Panc1 (cell line): ENCODE measurements at regions not wholly inside any gene's neighbourhood (a gene's known extent, or its start where the extent isn't known, plus 50 kb on each side); places are given as distances from the start of the nearest gene placed in this dataset.

ENCODE experiments used
- ATAC-seq: fragments of 200-7000 bp; cut with Tn5 transposase; 2 replicates; pipeline ENCODE4 v1.9.1; 2020; ENCODE audit warnings: mild to moderate bottlenecking, moderate library complexity
- BruUV-seq: library from RNA; stranded (reverse); fragments of 400-500 nt; replicated peaks from 2 replicates; lab custom pipeline; 2021; lab: Mats Ljungman, UMichigan
- CTCF ChIA-PET: fragments of 300-600 bp; sonication (Branson Sonifier 250); formaldehyde crosslinking; loops from one replicate; lab custom pipeline; 2022; ENCODE audit warnings: antibody characterized with exemption; lab: Charles Lee
- POLR2A ChIA-PET: fragments of 300-600 bp; sonication (Branson Sonifier 250); formaldehyde crosslinking; loops from one replicate; lab custom pipeline; 2022; ENCODE audit warnings: antibody characterized with exemption; lab: Charles Lee
- DNase-seq: peaks from one replicate; pipeline ENCODE4 v3.0.0-alpha.2; 2010; ENCODE audit warnings: low read depth, low spot score
- H3K27ac ChIP-seq: 2 replicates; pipeline ENCODE4 v1.5.1; 2011; ENCODE audit warnings: mild to moderate bottlenecking, low read length, inconsistent platforms
- H3K27me3 ChIP-seq: fragments of 200-500 bp; sonication (Bioruptor generic); 2 replicates; pipeline ENCODE4 v1.6.0; 2014; ENCODE audit warnings: low read length, inconsistent platforms; ENCODE audit not compliant: control insufficient read depth, insufficient read depth
- H3K36me3 ChIP-seq: fragments of 200-500 bp; sonication (Bioruptor generic); 2 replicates; pipeline ENCODE4 v1.5.1; 2014; ENCODE audit warnings: inconsistent platforms, mild to moderate bottlenecking, low read length, moderate library complexity; ENCODE audit not compliant: control insufficient read depth, insufficient read depth
- H3K4me1 ChIP-seq: 2 replicates; pipeline ENCODE4 v1.5.1; 2011; ENCODE audit warnings: inconsistent platforms, mild to moderate bottlenecking, low read length, moderate library complexity; ENCODE audit not compliant: control insufficient read depth, insufficient read depth
- H3K4me3 ChIP-seq, 2 experiments: 2 replicates each; pipeline ENCODE4 v1.5.1; 2011 to 2012; ENCODE audit warnings: low read depth in 2 of 2, low read length in 2 of 2, mild to moderate bottlenecking in 2 of 2, inconsistent platforms in 1 of 2, moderate library complexity in 1 of 2
- H3K9me3 ChIP-seq: fragments of 200-500 bp; sonication (Bioruptor generic); 2 replicates; pipeline ENCODE4 v1.5.1; 2014; ENCODE audit warnings: low read depth, mild to moderate bottlenecking, inconsistent platforms, low read length, moderate library complexity; ENCODE audit not compliant: control insufficient read depth, insufficient read depth
- POLR2AphosphoS5 ChIP-seq: IDR thresholded peaks from 2 replicates; pipeline ENCODE4 v1.6.1; 2012; ENCODE audit warnings: mild to moderate bottlenecking, low read depth, low read length, moderate library complexity
- SIN3A ChIP-seq: IDR thresholded peaks from 2 replicates; pipeline ENCODE4 v1.6.1; 2012; ENCODE audit warnings: low read depth, mild to moderate bottlenecking, low read length, moderate library complexity, borderline replicate concordance; ENCODE audit not compliant: insufficient read depth
- TCF7L2 ChIP-seq: IDR thresholded peaks from 2 replicates; pipeline ENCODE4 v1.6.1; 2011; ENCODE audit warnings: mild to moderate bottlenecking, low read depth, low read length, inconsistent platforms
- in situ Hi-C: cut with HindIII; loops from 2 replicates; pipeline ENCODE4 v1.10.0; 2016; ENCODE audit warnings: low sequenced_read_pairs, low pct_unique_long_range_greater_than_20kb
- intact Hi-C: fragments of 100-400 bp; cut with micrococcal nuclease; formaldehyde crosslinking; loops from one replicate; pipeline ENCODE4 v1.10.0; 2022; ENCODE audit not compliant: unreplicated experiment
- TF ChIP-seq, protein P1 (sequence below), 2 experiments: IDR thresholded peaks; 2 replicates each; pipeline ENCODE4 v1.6.1; 2011 to 2012; ENCODE audit warnings: low read depth in 2 of 2, control low read depth in 1 of 2, low read length in 1 of 2, mild to moderate bottlenecking in 1 of 2, moderate library complexity in 1 of 2; ENCODE audit not compliant: insufficient read depth in 1 of 2
- TF ChIP-seq, protein P2 (sequence below): fragments of 450-650 bp; IDR thresholded peaks from 2 replicates; pipeline ENCODE4 v1.5.1; 2017; ENCODE audit warnings: mild to moderate bottlenecking

DNA sequence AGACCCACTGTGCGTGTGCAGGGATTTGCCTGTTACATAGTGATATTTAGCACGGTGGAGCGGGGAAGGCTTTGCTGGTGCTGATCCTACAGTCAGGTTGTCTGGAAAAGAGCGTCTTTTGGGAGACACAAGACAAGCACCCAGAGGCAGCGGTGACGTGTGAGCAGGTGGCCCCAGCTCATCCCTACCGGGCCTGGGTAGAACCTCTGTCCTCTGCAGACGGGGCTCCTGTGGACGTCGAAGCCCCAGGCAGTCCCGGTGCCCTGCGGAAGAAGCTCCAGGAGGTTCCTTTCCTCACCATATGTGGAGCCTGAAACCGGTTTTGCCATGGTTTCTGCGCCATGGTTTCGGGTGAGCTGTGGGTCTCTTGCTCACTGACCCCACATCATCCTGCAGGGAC lies 68.9 kb upstream of the AFDN start:
- ChIA-PET CTCF (no interaction called here), POLR2A (no interaction called here)
- no peak for ATAC-seq

DNA sequence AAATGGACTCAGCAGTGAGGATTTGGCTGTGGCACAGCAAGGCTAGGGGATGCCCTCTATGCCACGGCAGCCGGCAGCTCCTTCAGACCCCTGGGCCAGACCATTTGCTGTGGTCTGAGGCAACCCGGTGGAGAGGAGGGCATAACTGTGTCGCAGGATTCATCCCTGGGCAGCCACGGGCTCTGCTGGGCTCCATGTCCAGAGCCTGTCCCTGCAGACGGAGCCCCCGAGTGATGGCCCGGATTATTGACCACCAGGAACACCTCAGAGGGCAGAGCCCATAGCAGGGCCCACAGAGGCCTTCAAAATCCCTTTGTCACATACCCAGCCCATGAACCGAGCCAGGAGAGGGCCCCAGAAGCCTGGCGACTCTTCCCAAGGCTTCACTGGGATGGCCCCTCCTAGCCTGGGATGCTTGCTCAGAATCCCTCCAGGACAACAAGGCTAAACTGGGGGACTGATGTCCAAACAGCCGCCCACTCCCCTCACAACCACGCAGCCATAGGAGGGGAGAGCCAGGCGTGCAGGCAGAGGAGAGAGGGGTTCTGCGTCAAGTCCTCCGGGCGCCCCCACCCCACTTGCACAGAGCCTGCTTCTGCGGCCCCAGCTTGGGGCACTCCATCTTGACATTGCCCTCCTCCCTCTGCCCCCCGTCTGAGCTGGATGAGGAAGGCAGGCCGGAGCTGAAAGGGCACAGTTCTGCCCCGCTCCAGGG lies 68.2 kb upstream of the AFDN start:
- 0 out of 2 replicates have a peak, but pooled peaks cover 5% of the 10 kb centered on the region for H3K4me1 ChIP-seq
- DNase-seq = no peak
- no peak for ATAC-seq
- no TSS peak for BruUV-seq
- ChIA-PET CTCF (no interaction called here), POLR2A (no interaction called here)
- no peaks in the 10 kb centered on the region for H3K27me3 ChIP-seq
- H3K36me3 ChIP-seq = no peaks in the 10 kb centered on the region
- no peak for TF ChIP-seq TCF7L2
- TF ChIP-seq, protein P1, sequence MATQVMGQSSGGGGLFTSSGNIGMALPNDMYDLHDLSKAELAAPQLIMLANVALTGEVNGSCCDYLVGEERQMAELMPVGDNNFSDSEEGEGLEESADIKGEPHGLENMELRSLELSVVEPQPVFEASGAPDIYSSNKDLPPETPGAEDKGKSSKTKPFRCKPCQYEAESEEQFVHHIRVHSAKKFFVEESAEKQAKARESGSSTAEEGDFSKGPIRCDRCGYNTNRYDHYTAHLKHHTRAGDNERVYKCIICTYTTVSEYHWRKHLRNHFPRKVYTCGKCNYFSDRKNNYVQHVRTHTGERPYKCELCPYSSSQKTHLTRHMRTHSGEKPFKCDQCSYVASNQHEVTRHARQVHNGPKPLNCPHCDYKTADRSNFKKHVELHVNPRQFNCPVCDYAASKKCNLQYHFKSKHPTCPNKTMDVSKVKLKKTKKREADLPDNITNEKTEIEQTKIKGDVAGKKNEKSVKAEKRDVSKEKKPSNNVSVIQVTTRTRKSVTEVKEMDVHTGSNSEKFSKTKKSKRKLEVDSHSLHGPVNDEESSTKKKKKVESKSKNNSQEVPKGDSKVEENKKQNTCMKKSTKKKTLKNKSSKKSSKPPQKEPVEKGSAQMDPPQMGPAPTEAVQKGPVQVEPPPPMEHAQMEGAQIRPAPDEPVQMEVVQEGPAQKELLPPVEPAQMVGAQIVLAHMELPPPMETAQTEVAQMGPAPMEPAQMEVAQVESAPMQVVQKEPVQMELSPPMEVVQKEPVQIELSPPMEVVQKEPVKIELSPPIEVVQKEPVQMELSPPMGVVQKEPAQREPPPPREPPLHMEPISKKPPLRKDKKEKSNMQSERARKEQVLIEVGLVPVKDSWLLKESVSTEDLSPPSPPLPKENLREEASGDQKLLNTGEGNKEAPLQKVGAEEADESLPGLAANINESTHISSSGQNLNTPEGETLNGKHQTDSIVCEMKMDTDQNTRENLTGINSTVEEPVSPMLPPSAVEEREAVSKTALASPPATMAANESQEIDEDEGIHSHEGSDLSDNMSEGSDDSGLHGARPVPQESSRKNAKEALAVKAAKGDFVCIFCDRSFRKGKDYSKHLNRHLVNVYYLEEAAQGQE (IDR thresholded peaks at IDR 0.05; ENCODE audit: insufficient read depth in 1 of 2, low read depth in 2 of 2, low read length in 1 of 2) = no peak
- TF ChIP-seq, protein P2, sequence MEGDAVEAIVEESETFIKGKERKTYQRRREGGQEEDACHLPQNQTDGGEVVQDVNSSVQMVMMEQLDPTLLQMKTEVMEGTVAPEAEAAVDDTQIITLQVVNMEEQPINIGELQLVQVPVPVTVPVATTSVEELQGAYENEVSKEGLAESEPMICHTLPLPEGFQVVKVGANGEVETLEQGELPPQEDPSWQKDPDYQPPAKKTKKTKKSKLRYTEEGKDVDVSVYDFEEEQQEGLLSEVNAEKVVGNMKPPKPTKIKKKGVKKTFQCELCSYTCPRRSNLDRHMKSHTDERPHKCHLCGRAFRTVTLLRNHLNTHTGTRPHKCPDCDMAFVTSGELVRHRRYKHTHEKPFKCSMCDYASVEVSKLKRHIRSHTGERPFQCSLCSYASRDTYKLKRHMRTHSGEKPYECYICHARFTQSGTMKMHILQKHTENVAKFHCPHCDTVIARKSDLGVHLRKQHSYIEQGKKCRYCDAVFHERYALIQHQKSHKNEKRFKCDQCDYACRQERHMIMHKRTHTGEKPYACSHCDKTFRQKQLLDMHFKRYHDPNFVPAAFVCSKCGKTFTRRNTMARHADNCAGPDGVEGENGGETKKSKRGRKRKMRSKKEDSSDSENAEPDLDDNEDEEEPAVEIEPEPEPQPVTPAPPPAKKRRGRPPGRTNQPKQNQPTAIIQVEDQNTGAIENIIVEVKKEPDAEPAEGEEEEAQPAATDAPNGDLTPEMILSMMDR = no peak
- no peak for TF ChIP-seq SIN3A
- TF ChIP-seq POLR2AphosphoS5 = no peak
- H3K27ac ChIP-seq = no peak overlapping the region
- intact Hi-C loops (no loop called here), in situ Hi-C loops (no loop called here)
- no peaks in the 10 kb centered on the region for H3K9me3 ChIP-seq
- no peak overlapping the region for H3K4me3 ChIP-seq

More for the DNA sequence above, 68.9 kb upstream of the AFDN start:
- H3K4me1 ChIP-seq = 0 out of 2 replicates have a peak, but pooled peaks cover 5% of the 10 kb centered on the region
- H3K4me3 ChIP-seq = no peak overlapping the region
- no peaks in the 10 kb centered on the region for H3K27me3 ChIP-seq
- no TSS peak for BruUV-seq
- no peak for TF ChIP-seq SIN3A
- no peak for TF ChIP-seq POLR2AphosphoS5
- TF ChIP-seq, protein P1 (IDR thresholded peaks at IDR 0.05; ENCODE audit: insufficient read depth in 1 of 2, low read depth in 2 of 2, low read length in 1 of 2) = no peak
- TF ChIP-seq, protein P2 = no peak
- no peak for TF ChIP-seq TCF7L2
- intact Hi-C loops (no loop called here), in situ Hi-C loops (no loop called here)
- no peaks in the 10 kb centered on the region for H3K9me3 ChIP-seq
- H3K36me3 ChIP-seq = no peaks in the 10 kb centered on the region
- no peak overlapping the region for H3K27ac ChIP-seq
- no peak for DNase-seq
